Right atrium auricular region (tissue), 2 donors: ENCODE measurements at regions not wholly inside any gene's neighbourhood (a gene's known extent, or its start where the extent isn't known, plus 50 kb on each side); places are given as distances from the start of the nearest gene placed in this dataset.

ENCODE experiments used
- DNase-seq: peaks from one replicate; pipeline ENCODE4 v3.0.0-alpha.2; 2019; ENCODE audit warnings: low spot score
- H3K27ac ChIP-seq, 2 donors: fragments of 200-600 bp; sonication (generic); 1 replicate in 1 of 2; 2 replicates in 1 of 2; pipeline ENCODE4 v1.5.1; 2016 to 2019
- H3K27me3 ChIP-seq, 2 donors: fragments of 200-600 bp; sonication (generic); one replicate each; pipeline versions ENCODE4 v1.5.1 to v1.6.0; 2017 to 2019
- H3K36me3 ChIP-seq: fragments of 200-600 bp; sonication (generic); one replicate; pipeline ENCODE4 v1.5.1; 2016
- H3K4me1 ChIP-seq, 2 donors: fragments of 200-600 bp; sonication (generic); one replicate each; pipeline versions ENCODE4 v1.5.1 to v1.6.0; 2017 to 2019
- H3K4me3 ChIP-seq, 2 donors: fragments of 200-600 bp; sonication (generic); 1 replicate in 1 of 2; 2 replicates in 1 of 2; pipeline ENCODE4 v1.5.1; 2017 to 2019; ENCODE audit warnings: mild to moderate bottlenecking in 1 of 2, moderate library complexity in 1 of 2
- H3K9me3 ChIP-seq, 2 donors: fragments of 200-600 bp; sonication (generic); one replicate each; pipeline ENCODE4 v1.5.1; 2019
- CTCF ChIP-seq, 2 donors: fragments of 200-600 bp; sonication (generic); IDR thresholded peaks; one replicate each; pipeline ENCODE4 v1.5.1; 2019; ENCODE audit warnings: antibody characterized with exemption in 2 of 2

GRCh38 chr21:41666641-41667081 lies 100.2 kb downstream of the RIPK4 start:
- no peaks in the 10 kb centered on the region for H3K27me3 ChIP-seq

DNA sequence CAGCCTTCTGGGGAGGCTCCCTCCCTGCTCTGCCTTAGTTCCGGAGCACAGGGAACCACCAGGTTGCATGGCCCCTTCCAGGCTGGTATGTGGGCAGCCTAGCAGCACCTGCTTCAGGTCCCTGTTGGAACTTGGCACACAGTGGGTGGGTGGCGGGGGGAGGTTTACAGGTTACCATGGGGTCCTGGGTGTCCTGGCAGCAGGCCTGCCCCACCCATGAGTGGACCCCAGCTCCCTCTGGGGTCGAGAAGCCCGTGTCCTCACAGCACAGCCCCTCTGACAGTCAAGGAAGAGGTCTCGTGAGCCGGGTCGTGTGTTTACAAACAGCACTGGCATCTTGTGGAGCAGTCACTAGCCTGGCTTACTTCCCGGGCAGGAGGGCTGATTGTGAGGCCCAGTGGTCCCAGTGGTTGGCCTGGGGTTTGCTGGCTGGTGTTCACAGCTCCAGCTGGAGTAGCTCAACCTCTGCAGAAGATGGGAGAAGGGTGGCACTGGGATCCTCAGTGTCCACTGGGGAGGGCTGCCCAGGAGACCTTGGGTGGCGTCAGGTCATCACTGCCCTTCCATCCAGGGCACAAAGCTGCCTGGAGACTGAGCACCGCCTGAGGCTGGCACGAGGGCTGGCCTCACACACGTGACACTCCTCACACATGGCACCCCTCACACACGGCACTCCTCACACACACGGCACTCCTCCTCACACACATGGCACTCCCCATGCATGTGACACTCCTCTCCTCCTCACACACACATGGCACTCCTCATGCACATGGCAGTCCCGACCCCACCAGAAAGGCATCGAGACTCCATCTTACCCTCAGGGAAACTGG lies 100.9 kb downstream of the RIPK4 start:
- no peak for TF ChIP-seq CTCF (IDR thresholded peaks at IDR 0.05)
- H3K4me3 ChIP-seq, result no peak overlapping the region
- H3K27me3 ChIP-seq, result no peaks in the 10 kb centered on the region
- no peaks in the 10 kb centered on the region for H3K9me3 ChIP-seq
- H3K4me1 ChIP-seq, result no peaks in the 10 kb centered on the region
- H3K36me3 ChIP-seq, result no peaks in the 10 kb centered on the region
- H3K27ac ChIP-seq, result no peak overlapping the region
- DNase-seq, result no peak

More at GRCh38 chr21:41666641-41667081, 100.2 kb downstream of the RIPK4 start:
- no peaks in the 10 kb centered on the region for H3K9me3 ChIP-seq
- DNase-seq, result no peak
- no peak for TF ChIP-seq CTCF (IDR thresholded peaks at IDR 0.05)
- H3K4me3 ChIP-seq, result no peak overlapping the region
- no peaks in the 10 kb centered on the region for H3K36me3 ChIP-seq
- no peak overlapping the region for H3K27ac ChIP-seq
- H3K4me1 ChIP-seq, result no peaks in the 10 kb centered on the region

- Histone ChIP-seq H3K4me1 (no peaks in the 10 kb centered on the region), H3K27ac (peak overlapping the region; percentile 18 to 37), H3K9me3 (no peaks in the 10 kb centered on the region), H3K4me3 (no peak overlapping the region), H3K36me3 (no peaks in the 10 kb centered on the region), H3K27me3 (no peaks in the 10 kb centered on the region)
- DNase-seq, result peak; percentile 84
- TF ChIP-seq CTCF (IDR thresholded peaks at IDR 0.05), result no peak
Observed at GRCh38 chr21:41664881-41665765, 101.7 kb downstream of the RIPK4 start.

DNA sequence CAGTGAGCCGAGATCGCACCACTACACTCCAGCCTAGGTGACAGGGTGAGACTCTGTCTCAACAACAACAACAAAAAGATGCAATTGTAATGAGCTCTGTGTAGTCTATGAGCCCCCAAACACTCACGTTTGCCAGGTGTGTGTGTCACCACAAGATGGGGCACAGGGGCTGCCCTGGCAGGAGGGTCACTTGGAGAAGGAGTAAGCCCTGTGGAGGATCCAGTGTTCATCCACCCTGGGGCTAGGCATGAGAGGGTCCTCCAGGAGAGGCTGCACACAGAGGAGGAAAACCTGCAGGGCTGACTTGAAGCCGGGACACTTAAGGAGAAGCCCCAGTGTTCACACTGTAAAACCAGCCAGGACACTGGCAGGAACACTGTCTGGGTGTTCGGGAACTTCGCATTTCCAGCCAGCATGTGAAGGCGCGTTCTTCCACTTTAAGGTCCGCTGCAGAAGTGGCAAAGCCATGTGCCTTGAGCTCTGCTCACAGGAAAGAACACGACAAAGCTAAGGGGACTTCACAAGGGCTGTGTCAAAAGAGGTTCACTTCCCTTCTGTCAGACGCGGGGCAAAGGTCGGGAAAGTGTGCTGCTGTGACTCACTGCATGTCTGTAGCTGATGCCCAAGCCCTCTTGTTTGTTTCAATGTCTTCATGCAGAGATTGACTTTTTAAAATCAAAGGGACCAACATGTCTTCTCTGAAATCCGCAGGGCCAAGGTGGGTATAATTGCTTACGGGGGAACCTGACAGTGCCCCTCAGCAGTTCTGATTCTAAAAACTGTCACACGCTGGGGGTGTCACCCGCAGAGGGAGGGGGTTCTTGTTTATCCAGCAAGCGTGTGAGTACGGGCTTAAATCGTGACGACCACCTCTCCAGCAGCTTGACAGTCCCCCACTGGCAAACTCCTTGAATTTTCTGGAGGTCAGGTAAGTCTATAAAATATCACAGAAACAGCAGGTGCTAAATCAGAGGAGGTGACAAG lies 102.8 kb downstream of the RIPK4 start:
- H3K27ac ChIP-seq, result peak overlapping the region; percentile 18 to 37
- no peaks in the 10 kb centered on the region for H3K9me3 ChIP-seq
- TF ChIP-seq CTCF (IDR thresholded peaks at IDR 0.05), result no peak
- no peaks in the 10 kb centered on the region for H3K36me3 ChIP-seq
- no peaks in the 10 kb centered on the region for H3K4me1 ChIP-seq
- DNase-seq, result no peak
- no peak overlapping the region for H3K4me3 ChIP-seq
- no peaks in the 10 kb centered on the region for H3K27me3 ChIP-seq

DNA sequence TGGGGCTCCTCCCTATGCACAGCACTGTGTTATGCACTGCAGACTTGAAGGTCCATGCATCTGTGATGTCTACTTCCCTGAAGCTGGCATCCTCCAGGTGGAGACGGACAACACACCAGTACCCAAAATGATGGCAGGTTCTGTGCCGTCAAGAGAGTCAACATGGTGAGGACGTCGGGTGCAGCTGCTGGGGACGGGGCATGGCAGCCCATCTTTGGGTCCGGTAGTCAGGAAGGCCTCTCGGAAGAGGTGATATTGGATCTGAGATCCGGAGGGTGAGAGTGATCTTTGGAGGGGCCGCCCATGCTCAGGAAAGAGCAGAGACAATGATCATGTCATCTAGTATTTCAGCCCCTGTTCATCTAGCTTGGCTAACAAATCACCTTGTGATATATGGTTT lies 104.1 kb downstream of the RIPK4 start:
- Histone ChIP-seq H3K9me3 (no peaks in the 10 kb centered on the region), H3K4me3 (no peak overlapping the region), H3K27ac (no peak overlapping the region), H3K4me1 (no peaks in the 10 kb centered on the region), H3K36me3 (no peaks in the 10 kb centered on the region), H3K27me3 (no peaks in the 10 kb centered on the region)
- no peak for TF ChIP-seq CTCF (IDR thresholded peaks at IDR 0.05)
- DNase-seq, result no peak
